ENCODE measurements at regions not wholly inside any gene's neighbourhood (a gene's known extent, or its start where the extent isn't known, plus 50 kb on each side); places are given as distances from the start of the nearest gene placed in this dataset.

GRCh38 chr11:112863305-112863704 lies 97.9 kb upstream of the NCAM1 start:
- H3K4me3 ChIP-seq (ENCODE audit: low read length): no peak overlapping the region
- H3K27me3 ChIP-seq (ENCODE audit: insufficient read depth, low read length): no peaks in the 10 kb centered on the region
- peaks cover 9% of the 10 kb centered on the region; the same call in 1 of the 2 replicates for H3K9me3 ChIP-seq (ENCODE audit: insufficient read depth, low read depth, low read length)
- no peak overlapping the region for H3K27ac ChIP-seq (ENCODE audit: low read length)
- no peak overlapping the region for H3K9ac ChIP-seq (ENCODE audit: low read depth, low read length)
- H3K36me3 ChIP-seq (ENCODE audit: insufficient read depth, low read depth, low read length): no peaks in the 10 kb centered on the region
- no peaks in the 10 kb centered on the region for H3K4me1 ChIP-seq (ENCODE audit: insufficient read depth, low read length)

- no peaks in the 10 kb centered on the region for H3K4me1 ChIP-seq (ENCODE audit: insufficient read depth, low read length)
- H3K4me3 ChIP-seq (ENCODE audit: low read length): no peak overlapping the region
- H3K36me3 ChIP-seq (ENCODE audit: insufficient read depth, low read depth, low read length): no peaks in the 10 kb centered on the region
- H3K27me3 ChIP-seq (ENCODE audit: insufficient read depth, low read length): no peaks in the 10 kb centered on the region
- H3K9ac ChIP-seq (ENCODE audit: low read depth, low read length): no peak overlapping the region
- no peak overlapping the region for H3K27ac ChIP-seq (ENCODE audit: low read length)
- H3K9me3 ChIP-seq (ENCODE audit: insufficient read depth, low read depth, low read length): peaks cover 9% of the 10 kb centered on the region; the same call in 1 of the 2 replicates
These were observed 96.5 kb upstream of the NCAM1 start for GRCh38 chr11:112864672-112865071.

GRCh38 chr11:112871909-112872500 lies 89.2 kb upstream of the NCAM1 start:
- Histone ChIP-seq H3K9ac (ENCODE audit: low read depth, low read length) (no peak overlapping the region), H3K27ac (ENCODE audit: low read length) (no peak overlapping the region), H3K27me3 (ENCODE audit: insufficient read depth, low read length) (peaks cover 4% of the 10 kb centered on the region; the same call in 1 of the 2 replicates), H3K4me3 (ENCODE audit: low read length) (no peak overlapping the region), H3K36me3 (ENCODE audit: insufficient read depth, low read depth, low read length) (no peaks in the 10 kb centered on the region), H3K4me1 (ENCODE audit: insufficient read depth, low read length) (peaks cover under 1% of the 10 kb centered on the region; the same call in 1 of the 2 replicates), H3K9me3 (ENCODE audit: insufficient read depth, low read depth, low read length) (no peaks in the 10 kb centered on the region)

- Histone ChIP-seq H3K27me3 (ENCODE audit: insufficient read depth, low read length) (peaks cover 4% of the 10 kb centered on the region; the same call in 1 of the 2 replicates), H3K4me3 (ENCODE audit: low read length) (no peak overlapping the region), H3K9ac (ENCODE audit: low read depth, low read length) (no peak overlapping the region)
These were observed 86.2 kb upstream of the NCAM1 start for GRCh38 chr11:112874980-112875379.

GRCh38 chr11:112877581-112877980 lies 83.6 kb upstream of the NCAM1 start:
- Histone ChIP-seq H3K9me3 (ENCODE audit: insufficient read depth, low read depth, low read length) (no peaks in the 10 kb centered on the region), H3K36me3 (ENCODE audit: insufficient read depth, low read depth, low read length) (no peaks in the 10 kb centered on the region), H3K27me3 (ENCODE audit: insufficient read depth, low read length) (peaks cover 4% of the 10 kb centered on the region; the same call in 1 of the 2 replicates), H3K4me1 (ENCODE audit: insufficient read depth, low read length) (peaks cover 8% of the 10 kb centered on the region; the same call in 1 of the 2 replicates), H3K4me3 (ENCODE audit: low read length) (no peak overlapping the region), H3K27ac (ENCODE audit: low read length) (no peak overlapping the region), H3K9ac (ENCODE audit: low read depth, low read length) (no peak overlapping the region)

More at GRCh38 chr11:112874980-112875379, 86.2 kb upstream of the NCAM1 start:
- Histone ChIP-seq H3K36me3 (ENCODE audit: insufficient read depth, low read depth, low read length) (no peaks in the 10 kb centered on the region), H3K9me3 (ENCODE audit: insufficient read depth, low read depth, low read length) (no peaks in the 10 kb centered on the region), H3K4me1 (ENCODE audit: insufficient read depth, low read length) (peaks cover 8% of the 10 kb centered on the region; the same call in 1 of the 2 replicates), H3K27ac (ENCODE audit: low read length) (no peak overlapping the region)

- H3K27me3 ChIP-seq (ENCODE audit: insufficient read depth, low read length): peaks cover 4% of the 10 kb centered on the region; the same call in 1 of the 2 replicates
- no peak overlapping the region for H3K4me3 ChIP-seq (ENCODE audit: low read length)
- no peaks in the 10 kb centered on the region for H3K36me3 ChIP-seq (ENCODE audit: insufficient read depth, low read depth, low read length)
- peaks cover 8% of the 10 kb centered on the region; the same call in 1 of the 2 replicates for H3K4me1 ChIP-seq (ENCODE audit: insufficient read depth, low read length)
- no peaks in the 10 kb centered on the region for H3K9me3 ChIP-seq (ENCODE audit: insufficient read depth, low read depth, low read length)
- no peak overlapping the region for H3K9ac ChIP-seq (ENCODE audit: low read depth, low read length)
- H3K27ac ChIP-seq (ENCODE audit: low read length): no peak overlapping the region
These were observed 83.1 kb upstream of the NCAM1 start for GRCh38 chr11:112878033-112878601.

GRCh38 chr11:112880495-112880894 lies 80.7 kb upstream of the NCAM1 start:
- Histone ChIP-seq H3K9me3 (ENCODE audit: insufficient read depth, low read depth, low read length) (no peaks in the 10 kb centered on the region), H3K27ac (ENCODE audit: low read length) (no peak overlapping the region)

GRCh38 chr11:112881461-112881860 lies 79.8 kb upstream of the NCAM1 start:
- 0 out of 2 replicates have a peak overlapping the region, but pooled peaks have one; percentile 4 for H3K9ac ChIP-seq (ENCODE audit: low read depth, low read length)
- H3K4me3 ChIP-seq (ENCODE audit: low read length): peak overlapping the region; percentile 53; the same call in 1 of the 2 replicates
- peaks cover 8% of the 10 kb centered on the region; the same call in 1 of the 2 replicates for H3K4me1 ChIP-seq (ENCODE audit: insufficient read depth, low read length)
- no peaks in the 10 kb centered on the region for H3K36me3 ChIP-seq (ENCODE audit: insufficient read depth, low read depth, low read length)
- no peaks in the 10 kb centered on the region for H3K9me3 ChIP-seq (ENCODE audit: insufficient read depth, low read depth, low read length)
- H3K27me3 ChIP-seq (ENCODE audit: insufficient read depth, low read length): no peaks in the 10 kb centered on the region
- H3K27ac ChIP-seq (ENCODE audit: low read length): no peak overlapping the region

More at GRCh38 chr11:112880495-112880894, 80.7 kb upstream of the NCAM1 start:
- H3K4me1 ChIP-seq (ENCODE audit: insufficient read depth, low read length): peaks cover 8% of the 10 kb centered on the region; the same call in 1 of the 2 replicates
- no peak overlapping the region for H3K9ac ChIP-seq (ENCODE audit: low read depth, low read length)
- H3K4me3 ChIP-seq (ENCODE audit: low read length): no peak overlapping the region
- no peaks in the 10 kb centered on the region for H3K27me3 ChIP-seq (ENCODE audit: insufficient read depth, low read length)
- no peaks in the 10 kb centered on the region for H3K36me3 ChIP-seq (ENCODE audit: insufficient read depth, low read depth, low read length)

GRCh38 chr11:112882494-112883381 lies 78.5 kb upstream of the NCAM1 start:
- no peak overlapping the region for H3K9ac ChIP-seq (ENCODE audit: low read depth, low read length)
- 0 out of 2 replicates have a peak, but pooled peaks cover 3% of the 10 kb centered on the region for H3K4me1 ChIP-seq (ENCODE audit: insufficient read depth, low read length)
- no peaks in the 10 kb centered on the region for H3K27me3 ChIP-seq (ENCODE audit: insufficient read depth, low read length)
- H3K36me3 ChIP-seq (ENCODE audit: insufficient read depth, low read depth, low read length): no peaks in the 10 kb centered on the region
- no peak overlapping the region for H3K27ac ChIP-seq (ENCODE audit: low read length)
- H3K9me3 ChIP-seq (ENCODE audit: insufficient read depth, low read depth, low read length): no peaks in the 10 kb centered on the region
- H3K4me3 ChIP-seq (ENCODE audit: low read length): no peak overlapping the region

- H3K9ac ChIP-seq (ENCODE audit: low read depth, low read length): no peak overlapping the region
- H3K9me3 ChIP-seq (ENCODE audit: insufficient read depth, low read depth, low read length): no peaks in the 10 kb centered on the region
- H3K27me3 ChIP-seq (ENCODE audit: insufficient read depth, low read length): no peaks in the 10 kb centered on the region
- no peaks in the 10 kb centered on the region for H3K36me3 ChIP-seq (ENCODE audit: insufficient read depth, low read depth, low read length)
- no peaks in the 10 kb centered on the region for H3K4me1 ChIP-seq (ENCODE audit: insufficient read depth, low read length)
- H3K4me3 ChIP-seq (ENCODE audit: low read length): no peak overlapping the region
- no peak overlapping the region for H3K27ac ChIP-seq (ENCODE audit: low read length)
These were observed 77.0 kb upstream of the NCAM1 start for GRCh38 chr11:112884012-112884767.

All from iPS-20b (cell line).